Activated CD4-positive, alpha-beta T cell treated with anti-CD3 and anti-CD28 coated beads, Interleukin-2, amount 10 ng/mL, durations not matched to agents 7 days and 5 days (primary cell): ENCODE measurements at regions not wholly inside any gene's neighbourhood (a gene's known extent, or its start where the extent isn't known, plus 50 kb on each side); places are given as distances from the start of the nearest gene placed in this dataset.

Experiments
- CTCF ChIA-PET: fragments of 350-600 bp; sonication (Branson Sonifier 250); formaldehyde crosslinking; loops from one replicate; lab custom pipeline; 2021; ENCODE audit warnings: antibody characterized with exemption; lab: Charles Lee
- POLR2A ChIA-PET: fragments of 350-600 bp; sonication (Branson Sonifier 250); formaldehyde crosslinking; loops from one replicate; lab custom pipeline; 2021; ENCODE audit warnings: antibody characterized with exemption; lab: Charles Lee
- DNase-seq: peaks from one replicate; pipeline ENCODE4 v3.0.0-alpha.2; 2020
- H3K27ac Mint-ChIP-seq: one replicate; pipeline ENCODE4 v1.8.0; 2021; ENCODE audit warnings: mild to moderate bottlenecking, moderate library complexity, mixed read lengths
- H3K27me3 Mint-ChIP-seq: one replicate; pipeline ENCODE4 v1.8.0; 2021; ENCODE audit warnings: mixed read lengths
- H3K36me3 Mint-ChIP-seq: one replicate; pipeline ENCODE4 v1.8.0; 2021; ENCODE audit warnings: low read depth, mixed read lengths
- H3K4me1 Mint-ChIP-seq: one replicate; pipeline ENCODE4 v1.8.0; 2021; ENCODE audit warnings: mixed read lengths
- H3K4me3 Mint-ChIP-seq: one replicate; pipeline ENCODE4 v1.8.0; 2021; ENCODE audit warnings: mild to moderate bottlenecking, moderate library complexity, mixed read lengths
- H3K9me3 Mint-ChIP-seq: one replicate; pipeline ENCODE4 v1.8.0; 2021; ENCODE audit warnings: mixed read lengths

GRCh38 chr4:12588582-12588981 lies 895.6 kb downstream of the RAB28 start:
- no peak overlapping the region for H3K4me3 Mint-ChIP-seq
- no peaks in the 10 kb centered on the region for H3K9me3 Mint-ChIP-seq
- H3K4me1 Mint-ChIP-seq = no peaks in the 10 kb centered on the region
- POLR2A ChIA-PET = no interaction called here
- CTCF ChIA-PET = no interaction called here
- no peaks in the 10 kb centered on the region for H3K36me3 Mint-ChIP-seq
- DNase-seq = no peak
- no peak overlapping the region for H3K27ac Mint-ChIP-seq
- H3K27me3 Mint-ChIP-seq = no peaks in the 10 kb centered on the region

- Mint-ChIP-seq H3K27me3 (no peaks in the 10 kb centered on the region), H3K27ac (no peak overlapping the region), H3K36me3 (no peaks in the 10 kb centered on the region), H3K4me1 (no peaks in the 10 kb centered on the region), H3K9me3 (no peaks in the 10 kb centered on the region), H3K4me3 (no peak overlapping the region)
- DNase-seq = no peak
- CTCF ChIA-PET = no interaction called here
- POLR2A ChIA-PET = no interaction called here
Measured at GRCh38 chr4:12586242-12587006, 897.7 kb downstream of the RAB28 start.

- POLR2A ChIA-PET = no interaction called here
- CTCF ChIA-PET = no interaction called here
- H3K27ac Mint-ChIP-seq = no peak overlapping the region
- no peak overlapping the region for H3K4me3 Mint-ChIP-seq
- H3K36me3 Mint-ChIP-seq = no peaks in the 10 kb centered on the region
- H3K27me3 Mint-ChIP-seq = no peaks in the 10 kb centered on the region
- DNase-seq = no peak
- no peaks in the 10 kb centered on the region for H3K4me1 Mint-ChIP-seq
- no peaks in the 10 kb centered on the region for H3K9me3 Mint-ChIP-seq
Measured at GRCh38 chr4:12584116-12584875, 899.8 kb downstream of the RAB28 start.

DNA sequence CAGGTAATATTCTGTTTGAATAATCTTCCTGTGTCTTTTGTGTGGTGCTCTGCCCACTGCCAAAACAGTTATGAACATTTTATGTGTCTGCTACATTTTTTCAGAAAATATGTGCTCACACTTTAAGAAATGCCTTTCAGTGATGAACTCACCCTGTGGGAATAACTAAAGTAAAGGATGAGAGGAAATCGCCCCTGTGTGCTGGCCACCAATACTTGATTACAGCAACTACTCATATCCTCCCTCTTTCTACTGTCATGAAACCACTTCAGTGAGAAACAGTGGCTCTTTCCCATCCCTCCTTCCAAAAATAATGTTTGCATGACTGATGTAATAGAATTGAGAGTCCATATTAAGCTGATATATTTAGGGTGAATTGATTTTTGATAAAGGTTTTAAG lies 900.9 kb downstream of the RAB28 start:
- no peak for DNase-seq
- Mint-ChIP-seq H3K36me3 (no peaks in the 10 kb centered on the region), H3K27me3 (no peaks in the 10 kb centered on the region), H3K4me1 (no peaks in the 10 kb centered on the region), H3K27ac (no peak overlapping the region), H3K9me3 (no peaks in the 10 kb centered on the region), H3K4me3 (no peak overlapping the region)
- POLR2A ChIA-PET = no interaction called here
- CTCF ChIA-PET = no interaction called here

- ChIA-PET POLR2A (no interaction called here), CTCF (no interaction called here)
- no peaks in the 10 kb centered on the region for H3K4me1 Mint-ChIP-seq
- no peak overlapping the region for H3K4me3 Mint-ChIP-seq
- H3K27me3 Mint-ChIP-seq = no peaks in the 10 kb centered on the region
- H3K9me3 Mint-ChIP-seq = no peaks in the 10 kb centered on the region
- no peak overlapping the region for H3K27ac Mint-ChIP-seq
- DNase-seq = no peak
- H3K36me3 Mint-ChIP-seq = no peaks in the 10 kb centered on the region
Measured at GRCh38 chr4:12580787-12581186, 903.4 kb downstream of the RAB28 start.

DNA sequence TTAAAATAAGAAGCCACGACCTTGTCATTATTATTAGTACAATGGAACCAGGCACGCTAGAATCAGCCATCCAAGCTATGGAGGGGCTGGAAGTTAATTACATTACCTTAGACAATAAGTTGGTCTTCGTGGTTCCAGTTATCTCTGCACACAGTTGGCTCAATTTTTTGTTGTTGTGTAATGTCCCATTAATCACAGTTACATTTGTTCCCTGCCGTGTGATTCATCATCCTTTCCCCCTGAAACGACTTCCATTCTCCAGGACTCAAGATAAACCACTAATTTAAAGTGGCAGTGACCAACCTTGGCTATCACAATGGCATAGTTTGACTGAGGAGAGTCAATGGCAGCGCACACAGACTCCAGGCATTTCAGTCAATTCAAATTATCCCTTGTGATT lies 905.0 kb downstream of the RAB28 start:
- DNase-seq = no peak
- no peak overlapping the region for H3K4me3 Mint-ChIP-seq
- H3K36me3 Mint-ChIP-seq = no peaks in the 10 kb centered on the region
- H3K27me3 Mint-ChIP-seq = no peaks in the 10 kb centered on the region
- no peak overlapping the region for H3K27ac Mint-ChIP-seq
- ChIA-PET POLR2A (no interaction called here), CTCF (no interaction called here)
- H3K9me3 Mint-ChIP-seq = no peaks in the 10 kb centered on the region
- H3K4me1 Mint-ChIP-seq = no peaks in the 10 kb centered on the region

GRCh38 chr4:12576409-12576808 lies 907.7 kb downstream of the RAB28 start:
- no peaks in the 10 kb centered on the region for H3K36me3 Mint-ChIP-seq
- no peak for DNase-seq
- no peak overlapping the region for H3K4me3 Mint-ChIP-seq
- ChIA-PET CTCF (no interaction called here), POLR2A (no interaction called here)
- H3K4me1 Mint-ChIP-seq = no peaks in the 10 kb centered on the region
- H3K27me3 Mint-ChIP-seq = no peaks in the 10 kb centered on the region
- H3K27ac Mint-ChIP-seq = no peak overlapping the region
- no peaks in the 10 kb centered on the region for H3K9me3 Mint-ChIP-seq

DNA sequence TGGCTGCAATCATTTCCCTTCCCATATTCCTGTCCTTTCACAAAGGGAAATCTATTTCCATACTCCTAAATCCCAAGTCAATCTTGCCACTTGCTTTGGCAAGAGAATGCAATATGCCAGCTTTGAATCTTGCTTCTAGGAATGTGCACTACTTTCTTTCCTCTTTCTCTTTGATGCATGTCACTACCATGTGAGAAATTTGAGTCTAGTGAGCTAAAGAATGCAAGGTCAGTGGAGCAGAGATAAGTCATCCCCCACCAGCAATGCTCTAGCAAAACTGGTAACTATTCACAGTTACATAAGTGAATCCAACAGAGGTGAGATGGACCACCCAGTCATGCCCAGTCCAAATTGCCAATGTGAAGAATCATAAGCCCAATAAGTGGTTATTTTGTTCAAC lies 910.4 kb downstream of the RAB28 start:
- no peaks in the 10 kb centered on the region for H3K27me3 Mint-ChIP-seq
- CTCF ChIA-PET = no interaction called here

GRCh38 chr4:12562476-12563140 lies 921.5 kb downstream of the RAB28 start:
- Mint-ChIP-seq H3K27ac (no peak overlapping the region), H3K27me3 (no peaks in the 10 kb centered on the region), H3K4me3 (no peak overlapping the region), H3K36me3 (no peaks in the 10 kb centered on the region), H3K4me1 (no peaks in the 10 kb centered on the region), H3K9me3 (no peaks in the 10 kb centered on the region)
- POLR2A ChIA-PET = no interaction called here
- CTCF ChIA-PET = interaction anchor here (0.9 kb wide), 1 partner anchor 12 kb away, joined by 3 read pairs; no protein-coding TSS in a partner anchor
- no peak for DNase-seq

More for the DNA sequence above, 910.4 kb downstream of the RAB28 start:
- no peaks in the 10 kb centered on the region for H3K9me3 Mint-ChIP-seq
- no peaks in the 10 kb centered on the region for H3K36me3 Mint-ChIP-seq
- DNase-seq = no peak
- H3K27ac Mint-ChIP-seq = no peak overlapping the region
- H3K4me3 Mint-ChIP-seq = no peak overlapping the region
- no peaks in the 10 kb centered on the region for H3K4me1 Mint-ChIP-seq
- POLR2A ChIA-PET = no interaction called here

DNA sequence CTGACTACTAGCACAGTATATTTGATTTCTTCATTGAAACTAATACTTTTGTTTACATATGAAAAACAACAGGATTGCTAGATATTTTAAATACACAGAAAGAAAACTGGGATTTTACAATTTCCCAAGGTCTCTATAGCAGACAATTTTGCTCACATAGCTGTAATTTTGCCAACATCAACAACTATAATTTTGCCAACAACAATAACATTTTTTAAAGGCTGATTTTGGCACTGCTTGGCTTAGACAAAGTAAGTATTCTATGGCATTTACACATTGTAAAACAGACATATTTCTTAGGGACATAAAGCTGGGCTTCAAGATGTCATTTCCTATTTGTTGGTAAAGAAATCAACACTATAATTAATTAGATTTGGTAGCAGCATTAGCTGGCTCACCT lies 922.1 kb downstream of the RAB28 start:
- DNase-seq = no peak
- Mint-ChIP-seq H3K4me1 (no peaks in the 10 kb centered on the region), H3K36me3 (no peaks in the 10 kb centered on the region), H3K9me3 (no peaks in the 10 kb centered on the region), H3K4me3 (no peak overlapping the region), H3K27ac (no peak overlapping the region), H3K27me3 (no peaks in the 10 kb centered on the region)
- ChIA-PET POLR2A (no interaction called here), CTCF (interaction anchor here (0.9 kb wide), 1 partner anchor 11 kb away, joined by 3 read pairs; no protein-coding TSS in a partner anchor)

DNA sequence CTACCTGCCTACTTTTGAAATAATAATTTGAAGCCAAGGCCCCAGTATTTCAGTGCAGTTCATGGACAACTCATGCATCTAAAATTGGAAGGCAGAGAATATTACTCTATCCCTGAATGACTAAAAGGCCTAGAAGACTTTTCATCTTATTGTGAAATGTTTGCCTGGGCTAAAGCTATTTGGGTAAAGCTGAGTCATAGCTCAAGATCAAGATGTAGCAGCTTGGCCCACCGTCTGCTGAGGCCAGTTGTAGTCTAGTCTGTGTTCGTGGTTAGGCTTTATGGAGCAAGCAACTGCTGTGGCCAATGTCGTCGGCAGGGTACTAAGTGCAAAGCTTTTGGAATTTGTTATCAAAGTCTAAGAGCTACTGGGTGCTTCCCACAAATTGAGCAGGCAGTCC lies 929.1 kb downstream of the RAB28 start:
- ChIA-PET POLR2A (no interaction called here), CTCF (no interaction called here)
- H3K27me3 Mint-ChIP-seq = no peaks in the 10 kb centered on the region
- H3K36me3 Mint-ChIP-seq = no peaks in the 10 kb centered on the region
- no peak overlapping the region for H3K4me3 Mint-ChIP-seq
- DNase-seq = no peak
- H3K9me3 Mint-ChIP-seq = peaks cover 6% of the 10 kb centered on the region
- no peak overlapping the region for H3K27ac Mint-ChIP-seq
- no peaks in the 10 kb centered on the region for H3K4me1 Mint-ChIP-seq

DNA sequence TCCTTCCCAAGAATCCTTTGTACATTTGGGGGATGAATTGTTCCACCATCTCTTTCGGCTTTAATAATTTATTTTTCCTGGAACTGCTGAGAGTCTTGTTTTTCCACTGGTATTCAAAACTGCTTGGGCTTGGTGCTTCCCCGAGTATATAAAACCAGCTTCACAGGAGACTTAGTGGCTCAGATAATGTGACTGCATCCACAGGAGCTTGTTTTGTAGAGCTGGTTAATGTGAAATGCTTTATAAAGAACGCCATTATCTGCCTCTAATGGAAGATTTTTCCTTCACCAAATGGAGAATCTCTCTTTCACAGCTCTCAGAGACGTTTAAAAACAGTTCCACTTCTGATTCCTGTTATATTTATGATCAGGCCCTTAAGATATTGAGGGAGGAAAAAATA lies 935.5 kb downstream of the RAB28 start:
- no peaks in the 10 kb centered on the region for H3K9me3 Mint-ChIP-seq
- DNase-seq = no peak
- H3K4me3 Mint-ChIP-seq = no peak overlapping the region
- H3K27ac Mint-ChIP-seq = no peak overlapping the region
- ChIA-PET POLR2A (no interaction called here), CTCF (no interaction called here)
- no peaks in the 10 kb centered on the region for H3K36me3 Mint-ChIP-seq
- no peaks in the 10 kb centered on the region for H3K27me3 Mint-ChIP-seq
- H3K4me1 Mint-ChIP-seq = no peaks in the 10 kb centered on the region

DNA sequence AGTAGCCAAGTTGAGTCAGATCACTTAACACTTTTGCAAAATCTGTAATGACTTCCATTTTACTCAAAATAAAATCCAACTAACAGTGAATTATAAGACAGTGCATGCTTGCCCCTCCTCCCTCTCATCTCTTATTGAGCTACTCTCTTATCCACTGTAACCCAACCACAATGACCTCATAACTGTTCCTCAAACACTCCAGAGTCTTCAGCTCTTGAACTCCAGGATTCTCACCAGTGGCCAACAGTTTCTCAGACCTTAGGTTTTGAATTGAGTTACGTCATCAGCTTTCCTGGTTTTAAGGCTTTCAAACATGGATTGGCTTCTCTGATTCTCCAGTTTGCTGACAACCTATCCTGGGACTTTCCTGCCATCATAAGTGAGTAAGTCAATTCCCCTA lies 938.3 kb downstream of the RAB28 start:
- H3K36me3 Mint-ChIP-seq = no peaks in the 10 kb centered on the region
- DNase-seq = no peak
- H3K4me1 Mint-ChIP-seq = no peaks in the 10 kb centered on the region
- ChIA-PET POLR2A (no interaction called here), CTCF (no interaction called here)
- no peak overlapping the region for H3K4me3 Mint-ChIP-seq
- no peak overlapping the region for H3K27ac Mint-ChIP-seq
- no peaks in the 10 kb centered on the region for H3K9me3 Mint-ChIP-seq
- H3K27me3 Mint-ChIP-seq = no peaks in the 10 kb centered on the region
